ENCODE measurements at regions not wholly inside any gene's neighbourhood (a gene's known extent, or its start where the extent isn't known, plus 50 kb on each side); places are given as distances from the start of the nearest gene placed in this dataset.

DNA sequence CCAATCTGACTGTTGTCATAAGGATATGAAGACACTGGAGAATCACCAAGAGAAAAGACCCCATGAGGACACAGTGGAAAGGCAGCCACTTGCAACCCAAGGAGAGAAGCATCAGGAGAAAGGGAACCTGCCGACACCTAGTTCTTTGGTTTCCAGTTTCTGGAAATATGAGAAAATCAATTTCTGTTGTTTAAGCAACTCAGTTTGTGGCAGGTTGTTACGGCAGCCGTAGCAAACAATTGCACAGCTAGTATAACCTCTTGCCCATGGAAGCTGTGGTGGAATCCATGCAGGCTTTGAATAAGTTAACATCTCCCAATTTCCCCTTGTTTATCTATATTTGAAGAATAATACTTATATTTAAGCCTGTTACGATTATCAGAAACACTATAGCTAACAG lies 1103.0 kb upstream of the PHF14 start:
- intact Hi-C loops (cut with DNase I, micrococcal nuclease): no loop called here
- Histone ChIP-seq H3K4me3 (ENCODE audit: low read length) (no peak overlapping the region), H3K4me1 (ENCODE audit: insufficient read depth, low read length) (no peaks in the 10 kb centered on the region), H3K27me3 (ENCODE audit: control insufficient read depth in 1 of 2, insufficient read depth in 2 of 2, low read length in 2 of 2) (no peaks in the 10 kb centered on the region), H3K36me3 (ENCODE audit: insufficient read depth, low read length) (no peaks in the 10 kb centered on the region), H3K27ac (ENCODE audit: low read depth in 1 of 2, low read length in 2 of 2) (no peak overlapping the region), H3K9me3 (ENCODE audit: control insufficient read depth in 1 of 2, insufficient read depth in 1 of 2, low read length in 2 of 2) (peaks cover 0 to 3% of the 10 kb centered on the region in 2 experiments)
- Mint-ChIP-seq H3K27me3 (no peaks in the 10 kb centered on the region), H3K9me3 (peaks cover 2% of the 10 kb centered on the region), H3K36me3 (ENCODE audit: low read depth) (no peaks in the 10 kb centered on the region), H3K4me3 (no peak overlapping the region), H3K27ac (no peak overlapping the region), H3K4me1 (ENCODE audit: low read depth) (no peaks in the 10 kb centered on the region)
- TF ChIP-seq, protein P1, sequence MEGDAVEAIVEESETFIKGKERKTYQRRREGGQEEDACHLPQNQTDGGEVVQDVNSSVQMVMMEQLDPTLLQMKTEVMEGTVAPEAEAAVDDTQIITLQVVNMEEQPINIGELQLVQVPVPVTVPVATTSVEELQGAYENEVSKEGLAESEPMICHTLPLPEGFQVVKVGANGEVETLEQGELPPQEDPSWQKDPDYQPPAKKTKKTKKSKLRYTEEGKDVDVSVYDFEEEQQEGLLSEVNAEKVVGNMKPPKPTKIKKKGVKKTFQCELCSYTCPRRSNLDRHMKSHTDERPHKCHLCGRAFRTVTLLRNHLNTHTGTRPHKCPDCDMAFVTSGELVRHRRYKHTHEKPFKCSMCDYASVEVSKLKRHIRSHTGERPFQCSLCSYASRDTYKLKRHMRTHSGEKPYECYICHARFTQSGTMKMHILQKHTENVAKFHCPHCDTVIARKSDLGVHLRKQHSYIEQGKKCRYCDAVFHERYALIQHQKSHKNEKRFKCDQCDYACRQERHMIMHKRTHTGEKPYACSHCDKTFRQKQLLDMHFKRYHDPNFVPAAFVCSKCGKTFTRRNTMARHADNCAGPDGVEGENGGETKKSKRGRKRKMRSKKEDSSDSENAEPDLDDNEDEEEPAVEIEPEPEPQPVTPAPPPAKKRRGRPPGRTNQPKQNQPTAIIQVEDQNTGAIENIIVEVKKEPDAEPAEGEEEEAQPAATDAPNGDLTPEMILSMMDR (IDR thresholded peaks at IDR 0.05): no peak
- DNase-seq: no peak
- no peak for ATAC-seq (ENCODE audit: poor library complexity)
- CTCF ChIA-PET: no interaction called here
- POLR2A ChIA-PET: no interaction called here

DNA sequence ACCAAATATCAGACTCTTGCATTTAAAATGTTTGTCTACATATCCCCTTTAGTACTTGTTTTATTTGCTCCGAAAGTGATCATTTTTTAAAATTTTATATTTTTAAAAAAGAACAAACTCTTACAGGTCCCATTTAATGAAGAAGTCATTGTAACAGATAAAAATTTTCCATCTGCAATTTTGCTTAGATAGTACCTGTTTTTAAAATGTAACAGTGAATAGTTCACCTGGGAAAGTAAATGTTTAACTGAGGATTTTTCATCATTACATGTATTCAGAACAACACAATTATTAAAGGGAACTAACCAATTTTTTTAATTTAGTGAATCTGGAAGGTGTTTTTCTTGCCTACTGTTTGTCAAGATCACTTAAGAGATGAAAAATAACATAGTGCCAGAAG lies 1099.5 kb upstream of the PHF14 start:
- H3K27me3 Mint-ChIP-seq: no peaks in the 10 kb centered on the region
- peaks cover 7% of the 10 kb centered on the region for H3K9me3 Mint-ChIP-seq
- no peak overlapping the region for H3K27ac ChIP-seq (ENCODE audit: low read depth in 1 of 2, low read length in 2 of 2)
- intact Hi-C loops (cut with DNase I, micrococcal nuclease): no loop called here
- H3K4me3 Mint-ChIP-seq: no peak overlapping the region
- no peaks in the 10 kb centered on the region for H3K36me3 ChIP-seq (ENCODE audit: insufficient read depth, low read length)
- no peaks in the 10 kb centered on the region for H3K27me3 ChIP-seq (ENCODE audit: control insufficient read depth in 1 of 2, insufficient read depth in 2 of 2, low read length in 2 of 2)
- H3K4me1 Mint-ChIP-seq (ENCODE audit: low read depth): no peaks in the 10 kb centered on the region
- POLR2A ChIA-PET: no interaction called here
- TF ChIP-seq, protein P1 (IDR thresholded peaks at IDR 0.05): no peak
- no peaks in the 10 kb centered on the region for H3K36me3 Mint-ChIP-seq (ENCODE audit: low read depth)
- H3K27ac Mint-ChIP-seq: no peak overlapping the region
- no peak for ATAC-seq (ENCODE audit: poor library complexity)
- H3K9me3 ChIP-seq (ENCODE audit: control insufficient read depth in 1 of 2, insufficient read depth in 1 of 2, low read length in 2 of 2): peaks cover 0 to 8% of the 10 kb centered on the region in 2 experiments
- H3K4me1 ChIP-seq (ENCODE audit: insufficient read depth, low read length): no peaks in the 10 kb centered on the region
- CTCF ChIA-PET: no interaction called here
- DNase-seq: no peak
- H3K4me3 ChIP-seq (ENCODE audit: low read length): no peak overlapping the region

DNA sequence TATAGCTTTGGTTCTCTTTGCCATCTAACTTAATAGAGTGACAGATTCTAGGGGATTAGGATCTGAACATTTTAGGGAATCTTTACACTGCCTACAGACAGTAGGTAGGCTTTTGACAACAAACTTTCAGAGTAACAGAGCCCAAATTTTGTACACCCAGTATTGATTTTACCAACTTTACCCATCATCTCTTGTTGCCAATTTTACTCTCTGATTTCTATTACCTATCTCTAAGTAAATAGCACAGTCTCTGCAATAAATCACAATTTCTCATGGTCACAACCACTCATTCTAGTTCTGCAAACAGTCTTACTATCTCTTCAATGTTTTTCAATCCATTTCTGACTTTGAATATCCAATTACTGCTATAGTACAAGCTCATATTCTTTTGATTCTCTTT lies 1097.6 kb upstream of the PHF14 start:
- intact Hi-C loops (cut with DNase I, micrococcal nuclease): no loop called here
- H3K4me1 Mint-ChIP-seq (ENCODE audit: low read depth): no peaks in the 10 kb centered on the region
- ChIA-PET CTCF (no interaction called here), POLR2A (no interaction called here)
- ATAC-seq (ENCODE audit: poor library complexity) (no peak), DNase-seq (no peak)
- H3K36me3 ChIP-seq (ENCODE audit: insufficient read depth, low read length): no peaks in the 10 kb centered on the region
- TF ChIP-seq, protein P1 (IDR thresholded peaks at IDR 0.05): no peak
- no peaks in the 10 kb centered on the region for H3K4me1 ChIP-seq (ENCODE audit: insufficient read depth, low read length)
- peaks cover 7% of the 10 kb centered on the region for H3K9me3 Mint-ChIP-seq
- H3K36me3 Mint-ChIP-seq (ENCODE audit: low read depth): no peaks in the 10 kb centered on the region
- no peak overlapping the region for H3K4me3 ChIP-seq (ENCODE audit: low read length)
- H3K27me3 ChIP-seq (ENCODE audit: control insufficient read depth in 1 of 2, insufficient read depth in 2 of 2, low read length in 2 of 2): no peaks in the 10 kb centered on the region
- H3K4me3 Mint-ChIP-seq: no peak overlapping the region
- peaks cover 0 to 8% of the 10 kb centered on the region in 2 experiments for H3K9me3 ChIP-seq (ENCODE audit: control insufficient read depth in 1 of 2, insufficient read depth in 1 of 2, low read length in 2 of 2)
- no peak overlapping the region for H3K27ac Mint-ChIP-seq
- H3K27ac ChIP-seq (ENCODE audit: low read depth in 1 of 2, low read length in 2 of 2): no peak overlapping the region
- H3K27me3 Mint-ChIP-seq: no peaks in the 10 kb centered on the region
